ENCODE measurements at regions not wholly inside any gene's neighbourhood (a gene's known extent, or its start where the extent isn't known, plus 50 kb on each side); places are given as distances from the start of the nearest gene placed in this dataset.
"Not testable (repeated sequence)": the region's sequence is repeated elsewhere in the genome, so short reads cannot be mapped to it uniquely, and the experiment has no call there.

GRCh38 chr14:105700622-105701288 lies 174.4 kb downstream of the TMEM121 start:
- DNase-seq: peak; percentile 83

- DNase-seq: no peak
These were observed 175.3 kb downstream of the TMEM121 start for GRCh38 chr14:105701456-105702274.

DNA sequence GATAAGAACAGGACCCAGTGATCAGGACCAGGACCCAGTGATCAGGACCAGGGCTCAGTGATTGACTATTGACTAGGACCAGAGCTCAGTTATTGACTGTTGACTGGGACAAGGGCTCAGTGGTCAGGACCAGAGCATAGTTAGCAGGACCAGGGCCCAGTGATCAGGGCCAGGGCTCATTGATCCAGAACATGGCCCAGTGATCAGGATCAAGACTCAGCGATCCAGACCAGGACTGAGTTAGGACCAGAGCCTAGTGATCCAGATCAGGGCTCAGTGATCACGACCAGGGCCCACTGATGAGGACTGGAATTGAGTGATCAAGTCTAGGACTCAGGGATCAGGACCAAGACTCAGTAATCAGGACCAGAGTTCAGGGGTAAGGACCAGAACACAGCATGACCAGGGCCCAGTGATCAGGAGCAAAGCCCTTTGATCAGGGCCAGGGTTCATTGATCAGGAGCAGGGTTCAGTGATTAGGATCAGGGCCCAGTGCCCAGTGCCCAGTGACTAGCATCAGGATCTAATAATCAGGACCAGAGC lies 176.0 kb downstream of the TMEM121 start:
- no peak for DNase-seq

GRCh38 chr14:105703044-105703665 lies 176.8 kb downstream of the TMEM121 start:
- DNase-seq: not testable (repeated sequence)

DNA sequence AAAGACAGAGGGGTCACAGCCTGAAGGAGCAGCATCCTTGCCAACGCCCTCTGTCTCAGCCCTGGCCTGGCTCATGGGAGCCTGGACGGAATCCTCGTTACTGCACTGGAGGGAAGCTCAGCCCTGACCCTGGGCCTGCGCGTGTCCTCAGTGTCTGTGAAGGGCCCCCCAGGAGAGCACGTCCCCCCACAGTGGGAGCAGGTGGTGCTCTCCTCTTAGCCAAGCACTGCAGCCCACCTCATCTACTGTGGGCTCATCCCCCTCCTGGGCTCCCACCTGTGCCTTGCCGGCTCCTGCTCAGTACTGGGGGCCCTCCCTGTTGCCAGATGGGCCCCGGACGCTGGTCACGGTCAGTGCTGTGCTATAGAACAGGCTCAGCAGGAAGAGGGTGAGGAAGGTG lies 177.7 kb downstream of the TMEM121 start:
- not testable (repeated sequence) for DNase-seq

DNA sequence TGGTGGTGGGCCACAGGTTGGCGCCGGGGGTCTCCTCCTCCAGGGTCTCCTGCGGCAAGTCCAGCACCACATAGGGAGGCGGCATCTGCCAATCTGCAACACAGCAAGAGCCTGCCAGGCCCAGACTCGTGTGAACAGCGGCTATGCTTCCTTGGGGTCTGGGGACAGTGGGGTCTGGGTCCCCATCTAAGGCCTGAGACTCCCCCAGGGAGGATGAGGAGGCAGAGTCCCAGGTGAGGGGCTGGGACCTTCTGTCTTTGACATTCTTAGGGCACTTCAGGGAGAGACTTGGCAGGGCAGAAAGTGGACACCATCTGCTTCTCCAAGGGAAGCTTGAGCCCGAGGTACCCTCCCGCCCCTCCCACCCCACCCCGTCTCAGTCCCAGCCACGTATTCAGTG lies 178.1 kb downstream of the TMEM121 start:
- not testable (repeated sequence) for DNase-seq

DNA sequence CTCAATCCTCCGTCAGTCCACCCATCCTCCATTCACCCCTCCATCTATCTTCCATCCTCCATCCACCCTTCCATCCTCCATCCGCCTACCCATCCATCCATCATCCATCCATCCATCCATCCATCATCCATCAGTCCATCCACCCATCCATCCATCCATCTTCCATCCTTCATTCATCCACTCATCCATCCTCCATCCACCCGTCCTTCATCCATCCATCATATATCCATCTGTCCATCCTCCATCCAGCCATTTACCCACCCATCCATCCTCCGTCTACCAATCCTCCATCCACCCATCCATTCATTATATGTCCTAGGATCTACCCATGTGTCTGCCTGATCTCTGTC lies 179.1 kb downstream of the TMEM121 start:
- DNase-seq: not testable (repeated sequence)

DNA sequence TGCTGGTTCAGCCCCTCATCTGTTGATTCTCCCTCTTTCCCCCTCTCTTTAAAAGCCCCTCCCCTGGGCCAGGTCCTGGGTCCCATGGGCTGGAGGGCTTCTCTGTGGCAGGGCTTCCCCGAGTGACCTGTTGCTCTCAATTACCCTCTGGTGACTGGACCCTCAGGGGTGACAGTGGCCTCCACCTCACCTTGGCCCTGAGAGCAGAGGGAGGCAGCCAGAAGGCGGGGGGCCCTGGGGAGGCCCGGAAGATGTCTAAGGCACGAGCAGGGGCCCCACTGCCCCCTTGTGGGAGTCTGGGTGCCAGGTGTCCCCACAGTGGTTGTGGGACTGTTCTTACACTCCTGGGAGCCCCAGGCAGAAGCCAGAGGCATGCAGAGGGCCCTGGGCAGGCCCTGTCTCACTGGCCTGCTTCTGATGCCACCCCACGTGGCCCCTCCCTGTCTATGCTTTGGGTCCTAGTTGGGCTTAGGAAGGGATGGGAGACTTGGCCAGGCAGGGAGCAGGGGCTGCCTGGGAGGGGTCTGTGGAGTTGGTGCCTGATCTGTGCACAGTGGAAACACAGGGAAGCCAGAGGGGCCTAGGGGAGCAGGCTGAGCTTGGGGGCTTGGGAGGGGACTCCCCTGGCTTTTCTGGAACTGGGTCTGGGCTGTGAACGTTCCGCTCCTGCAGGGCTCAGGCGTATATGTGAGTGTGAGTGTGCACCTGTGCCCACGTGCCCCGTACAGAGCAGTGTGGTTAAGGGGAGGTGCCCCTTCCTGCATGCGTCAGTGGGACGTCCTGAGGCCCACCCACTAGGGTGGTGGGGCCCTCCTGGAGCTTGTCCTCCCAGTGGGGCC lies 179.7 kb downstream of the TMEM121 start:
- DNase-seq: peak; percentile 84

- not testable (repeated sequence) for DNase-seq
These were observed 180.3 kb downstream of the TMEM121 start for GRCh38 chr14:105706701-105707019.

GRCh38 chr14:105707099-105707498 lies 180.7 kb downstream of the TMEM121 start:
- DNase-seq: not testable (repeated sequence)

DNA sequence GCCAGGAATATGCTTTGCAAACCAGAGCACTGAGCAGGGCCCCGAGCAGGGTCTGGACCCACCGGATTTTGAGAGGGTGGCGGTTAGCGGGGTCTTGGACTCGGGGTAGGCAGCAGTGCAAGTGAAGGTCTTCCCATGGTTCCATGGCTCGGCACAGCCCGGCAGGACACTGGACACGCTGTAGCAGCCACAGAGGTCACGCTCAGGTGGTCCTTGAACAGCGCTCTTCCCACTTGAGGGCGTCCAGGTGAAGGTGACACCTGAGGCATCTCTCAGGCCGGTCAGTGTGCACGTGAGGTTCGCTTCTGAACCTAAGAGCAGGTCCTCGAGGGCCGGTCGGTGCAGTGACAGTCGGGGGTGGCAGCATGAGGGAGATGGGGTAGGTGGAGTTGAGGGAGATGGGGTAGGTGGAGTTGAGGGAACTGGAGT lies 181.4 kb downstream of the TMEM121 start:
- not testable (repeated sequence) for DNase-seq

DNA sequence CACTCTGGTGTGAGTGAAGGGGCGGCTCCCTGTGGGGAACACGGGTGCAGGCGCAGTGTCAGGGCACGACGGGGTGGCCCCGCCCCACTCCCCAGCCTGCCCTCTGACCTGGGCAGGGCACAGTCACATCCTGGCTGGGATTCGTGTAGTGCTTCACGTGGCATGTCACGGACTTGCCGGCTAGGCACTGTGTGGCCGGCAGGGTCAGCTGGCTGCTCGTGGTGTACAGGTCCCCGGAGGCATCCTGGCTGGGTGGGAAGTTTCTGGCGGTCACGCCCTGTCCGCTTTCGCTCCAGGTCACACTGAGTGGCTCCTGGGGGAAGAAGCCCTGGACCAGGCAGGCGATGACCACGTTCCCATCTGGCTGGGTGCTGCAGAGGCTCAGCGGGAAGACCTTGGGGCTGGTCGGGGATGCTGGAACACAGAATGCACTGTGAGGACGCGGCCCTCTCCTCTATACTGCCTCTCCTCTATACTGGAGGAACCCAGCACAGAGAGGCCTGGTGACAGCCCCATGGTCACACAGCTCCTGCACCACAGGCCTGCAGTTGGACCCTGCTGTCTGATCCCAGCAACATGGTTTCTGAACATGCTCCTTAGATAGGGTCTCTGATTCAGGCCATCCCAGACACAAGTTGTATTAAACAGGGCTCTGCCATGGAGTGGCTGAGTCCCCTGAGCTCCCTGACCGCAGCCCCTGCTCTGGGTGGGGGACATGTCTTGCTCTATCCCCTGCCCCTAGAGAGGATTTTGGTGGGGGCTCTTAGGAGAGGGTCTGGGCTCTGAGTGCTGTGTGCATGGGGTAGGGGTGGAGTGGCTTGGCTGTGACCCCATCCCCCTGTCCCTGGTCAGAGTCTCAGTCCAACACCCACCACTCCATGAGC lies 182.1 kb downstream of the TMEM121 start:
- DNase-seq: peak; percentile 30

GRCh38 chr14:105709281-105710118 lies 183.1 kb downstream of the TMEM121 start:
- DNase-seq: peak; percentile 47

DNA sequence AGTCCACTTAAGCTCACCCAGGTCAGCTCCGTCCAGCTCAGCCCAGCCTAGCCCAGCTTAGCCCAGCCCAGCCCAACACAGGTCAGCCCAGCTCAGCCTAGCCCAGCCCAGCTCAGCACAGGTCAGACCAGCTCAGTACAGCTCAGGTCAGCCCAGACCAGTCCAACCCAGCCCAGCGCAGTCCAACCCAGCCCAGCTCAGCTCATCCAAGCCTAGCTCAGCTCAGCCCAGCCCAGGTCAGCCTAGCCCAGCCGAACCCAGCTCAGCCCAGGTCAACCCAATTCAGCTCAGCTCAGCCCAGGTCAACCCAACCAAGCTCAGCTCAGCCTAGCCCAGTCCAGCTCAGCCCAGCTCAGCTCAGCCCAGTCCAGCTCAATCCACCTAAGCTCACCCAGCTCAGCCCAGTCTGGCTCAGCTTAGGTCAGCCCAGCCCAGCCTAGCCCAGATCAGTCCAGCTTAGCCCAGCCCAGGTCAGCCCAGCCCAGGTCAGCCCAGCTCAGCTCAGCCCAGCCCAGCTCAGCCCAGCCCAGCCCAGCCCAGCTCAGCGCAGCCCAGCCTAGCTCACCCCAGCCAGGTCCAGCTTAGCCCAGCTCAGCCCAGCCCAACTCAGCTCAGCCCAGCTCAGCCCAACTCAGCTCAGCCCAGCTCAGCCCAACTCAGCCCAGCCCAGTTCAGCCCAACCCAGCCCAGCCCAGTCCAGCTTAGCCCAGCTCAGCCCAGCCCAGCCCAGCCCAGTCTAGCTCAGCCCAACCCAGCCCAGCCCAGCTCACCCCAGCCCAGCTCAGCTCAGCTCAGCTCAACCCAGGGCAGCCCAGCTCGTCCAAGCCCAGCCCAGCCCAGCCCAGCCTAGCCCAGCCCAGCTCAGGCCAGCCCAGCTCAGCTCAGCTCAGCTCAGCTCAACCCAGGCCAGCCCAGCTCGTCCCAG lies 184.0 kb downstream of the TMEM121 start:
- peak; percentile 49 for DNase-seq

DNA sequence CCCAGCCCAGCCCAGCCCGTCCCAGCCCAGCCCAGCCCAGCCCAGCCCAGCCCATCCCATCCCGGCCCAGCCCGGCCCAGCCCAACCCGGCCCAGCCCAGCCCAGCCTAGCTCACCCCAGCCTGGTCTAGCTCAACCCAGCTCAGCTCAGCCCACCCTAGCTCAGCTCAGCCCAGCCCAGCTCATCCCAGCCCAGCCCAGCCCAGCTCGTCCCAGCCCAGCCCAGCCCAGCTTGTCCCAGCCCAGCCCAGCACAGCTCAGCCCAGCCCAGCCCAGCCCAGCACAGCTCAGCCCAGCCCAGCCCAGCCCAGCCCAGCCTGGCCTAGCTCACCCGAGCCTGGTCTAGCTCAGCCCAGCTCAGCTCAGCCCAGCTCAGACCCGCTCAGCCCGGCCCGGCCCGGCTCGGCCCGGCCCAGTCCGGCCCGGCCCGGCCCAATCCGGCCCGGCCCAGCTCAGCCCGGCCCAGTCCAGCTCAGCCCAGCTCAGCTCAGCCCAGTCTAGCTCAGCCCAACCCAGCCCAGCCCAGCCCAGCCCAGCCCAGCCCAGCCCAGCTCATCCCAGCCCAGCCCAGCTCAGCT lies 184.7 kb downstream of the TMEM121 start:
- DNase-seq: no peak

GRCh38 chr14:105711841-105712460 lies 185.6 kb downstream of the TMEM121 start:
- peak; percentile 53 for DNase-seq

DNA sequence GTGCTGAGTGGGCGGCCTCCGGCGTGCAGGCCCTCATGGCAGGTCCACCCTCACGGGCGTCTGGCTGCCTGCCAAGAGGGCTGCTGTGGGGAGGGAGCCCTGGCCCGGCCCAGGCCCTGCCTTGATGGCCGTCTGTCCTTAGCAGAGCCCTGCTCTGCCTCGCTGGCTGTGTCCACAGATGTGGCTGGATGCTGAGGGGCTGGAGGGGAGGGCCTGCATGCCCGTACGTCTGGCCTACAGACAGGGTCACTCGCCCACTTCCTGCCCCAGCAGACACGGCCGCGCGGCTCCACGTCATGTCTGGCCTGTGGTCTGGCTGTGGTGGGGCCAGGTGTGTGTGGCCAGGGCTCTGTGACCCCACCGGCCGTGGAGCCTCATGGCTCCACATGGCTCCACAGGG lies 186.3 kb downstream of the TMEM121 start:
- DNase-seq: not testable (repeated sequence)

GRCh38 chr14:105713160-105713559 lies 186.8 kb downstream of the TMEM121 start:
- DNase-seq: not testable (repeated sequence)

DNA sequence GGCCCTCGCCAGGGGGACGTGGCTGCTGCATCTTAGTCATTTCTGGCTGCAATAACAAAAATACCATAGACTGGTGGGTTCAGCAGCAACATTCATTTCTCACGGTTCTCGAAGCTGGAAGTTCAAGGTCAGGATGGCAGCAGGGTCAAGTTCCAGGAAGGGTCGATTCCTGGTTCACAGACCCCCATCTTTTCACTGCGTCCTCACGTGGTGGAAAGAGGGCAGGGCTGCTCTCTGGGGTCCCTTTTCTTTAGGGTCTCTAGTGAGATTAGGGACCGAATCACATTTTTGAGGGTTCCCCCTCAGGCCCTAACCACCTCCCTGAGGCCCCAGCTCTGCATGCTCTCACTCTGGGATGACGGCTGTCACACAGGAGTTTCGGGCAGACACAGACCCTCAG lies 187.5 kb downstream of the TMEM121 start:
- DNase-seq: not testable (repeated sequence)
